Activated CD8-positive, alpha-beta memory T cell treated with anti-CD3 and anti-CD28 coated beads, Interleukin-2, amount 50 U/mL, for 4 hours (primary cell): ENCODE measurements at regions not wholly inside any gene's neighbourhood (a gene's known extent, or its start where the extent isn't known, plus 50 kb on each side); places are given as distances from the start of the nearest gene placed in this dataset.

Experiments used
- DNase-seq: peaks from one replicate; pipeline ENCODE4 v3.0.0-alpha.2; 2020

- DNase-seq: no peak
These were observed 113.4 kb upstream of the AHR start for GRCh38 chr7:17184805-17185689.

- DNase-seq: no peak
These were observed 112.8 kb upstream of the AHR start for GRCh38 chr7:17185690-17186070.

- DNase-seq: no peak
These were observed 111.5 kb upstream of the AHR start for GRCh38 chr7:17186745-17187530.

- no peak for DNase-seq
These were observed 103.8 kb upstream of the AHR start for GRCh38 chr7:17194656-17195055.

GRCh38 chr7:17195576-17195975 lies 102.9 kb upstream of the AHR start:
- no peak for DNase-seq

GRCh38 chr7:17205910-17206309 lies 92.5 kb upstream of the AHR start:
- DNase-seq: no peak

GRCh38 chr7:17206349-17206905 lies 92.0 kb upstream of the AHR start:
- no peak for DNase-seq

GRCh38 chr7:17207220-17207619 lies 91.2 kb upstream of the AHR start:
- DNase-seq: no peak

GRCh38 chr7:17209101-17209500 lies 89.4 kb upstream of the AHR start:
- DNase-seq: no peak

- DNase-seq: no peak
These were observed 87.1 kb upstream of the AHR start for GRCh38 chr7:17211307-17211836.

- no peak for DNase-seq
These were observed 86.3 kb upstream of the AHR start for GRCh38 chr7:17212188-17212587.

GRCh38 chr7:17227766-17228490 lies 70.5 kb upstream of the AHR start:
- no peak for DNase-seq

GRCh38 chr7:17229228-17229627 lies 69.2 kb upstream of the AHR start:
- no peak for DNase-seq

GRCh38 chr7:17230099-17230807 lies 68.2 kb upstream of the AHR start:
- DNase-seq: no peak

GRCh38 chr7:17233603-17234002 lies 64.8 kb upstream of the AHR start:
- DNase-seq: no peak

GRCh38 chr7:17234030-17234397 lies 64.4 kb upstream of the AHR start:
- DNase-seq: peak; percentile 46

- peak; percentile 49 for DNase-seq
These were observed 63.9 kb upstream of the AHR start for GRCh38 chr7:17234398-17235031.

GRCh38 chr7:17236171-17236570 lies 62.3 kb upstream of the AHR start:
- no peak for DNase-seq

- DNase-seq: no peak
These were observed 61.8 kb upstream of the AHR start for GRCh38 chr7:17236603-17237002.

- no peak for DNase-seq
These were observed 59.4 kb upstream of the AHR start for GRCh38 chr7:17239046-17239445.

GRCh38 chr7:17239683-17240521 lies 58.5 kb upstream of the AHR start:
- no peak for DNase-seq
